IgD-negative memory B cell (primary cell): ENCODE measurements at regions not wholly inside any gene's neighbourhood (a gene's known extent, or its start where the extent isn't known, plus 50 kb on each side); places are given as distances from the start of the nearest gene placed in this dataset.

Source experiments
- H3K27ac Mint-ChIP-seq, 3 donors: one replicate each; pipeline ENCODE4 v1.8.0; 2020 to 2022; ENCODE audit warnings: mild to moderate bottlenecking in 3 of 3, mixed read lengths in 3 of 3, moderate library complexity in 1 of 3
- H3K27me3 Mint-ChIP-seq: one replicate; pipeline ENCODE4 v1.8.0; 2021; ENCODE audit warnings: mixed read lengths
- H3K36me3 Mint-ChIP-seq: one replicate; pipeline ENCODE4 v1.8.0; 2020; ENCODE audit warnings: mild to moderate bottlenecking, mixed read lengths
- H3K4me1 Mint-ChIP-seq, 3 donors: one replicate each; pipeline ENCODE4 v1.8.0; 2020 to 2022; ENCODE audit warnings: mixed read lengths in 3 of 3, mild to moderate bottlenecking in 1 of 3
- H3K4me3 Mint-ChIP-seq, 4 donors: one replicate each; pipeline ENCODE4 v1.8.0; 2020 to 2022; ENCODE audit warnings: mild to moderate bottlenecking in 4 of 4, mixed read lengths in 4 of 4, moderate library complexity in 3 of 4
- H3K9me3 Mint-ChIP-seq, 3 donors: one replicate each; pipeline ENCODE4 v1.8.0; 2020 to 2021; ENCODE audit warnings: mixed read lengths in 3 of 3, mild to moderate bottlenecking in 1 of 3

DNA sequence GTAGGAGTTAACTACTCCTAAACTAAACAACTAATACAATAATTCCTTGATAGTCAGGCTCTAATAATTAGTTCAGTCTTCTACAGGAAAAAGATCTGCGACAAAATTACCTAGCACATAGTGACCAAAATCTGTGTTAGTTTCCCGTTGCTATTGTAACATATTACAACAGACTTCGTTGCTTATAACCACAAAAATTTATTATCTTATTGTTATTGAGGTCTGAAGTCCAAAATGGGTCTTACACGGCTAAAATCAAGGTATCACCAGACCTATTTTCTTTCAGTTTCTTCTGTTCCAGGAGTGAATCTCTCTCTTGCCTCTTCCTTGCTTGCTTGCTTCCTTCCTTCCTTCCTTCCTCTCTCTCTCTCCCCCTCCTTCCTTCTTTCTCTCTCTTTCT, 993.6 kb upstream of the SPRY2 start:
- Mint-ChIP-seq H3K4me1 (no peaks in the 10 kb centered on the region), H3K4me3 (no peak overlapping the region), H3K9me3 (peaks cover 3 to 7% (median 4%) of the 10 kb centered on the region in 3 donors), H3K27ac (no peak overlapping the region), H3K27me3 (no peaks in the 10 kb centered on the region), H3K36me3 (no peaks in the 10 kb centered on the region)

DNA sequence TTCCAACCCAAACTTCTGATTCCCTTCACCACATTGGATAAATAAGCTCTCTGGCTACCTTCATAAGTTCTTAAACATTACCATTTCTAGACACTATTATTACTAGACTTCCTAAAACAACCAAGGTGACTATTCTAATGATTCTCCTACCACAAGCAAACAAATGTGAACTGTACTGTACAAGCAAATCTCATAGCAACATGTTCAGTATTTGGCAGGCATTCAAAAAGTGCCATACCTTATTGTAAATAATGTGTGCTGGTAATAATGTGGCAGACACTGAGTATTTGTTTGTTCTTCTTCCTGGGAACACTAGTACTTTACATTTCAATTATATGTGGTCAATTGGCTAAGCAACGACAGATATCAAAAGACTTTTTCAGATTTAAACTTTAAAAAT, 986.0 kb upstream of the SPRY2 start:
- Mint-ChIP-seq H3K27me3 (no peaks in the 10 kb centered on the region), H3K4me3 (no peak overlapping the region), H3K4me1 (no peaks in the 10 kb centered on the region), H3K36me3 (no peaks in the 10 kb centered on the region), H3K9me3 (peaks cover 3 to 10% (median 10%) of the 10 kb centered on the region in 3 donors), H3K27ac (no peak overlapping the region)

- Mint-ChIP-seq H3K4me1 (no peaks in the 10 kb centered on the region), H3K27ac (no peak overlapping the region), H3K9me3 (peaks cover 3 to 8% (median 7%) of the 10 kb centered on the region in 3 donors), H3K4me3 (no peak overlapping the region), H3K27me3 (no peaks in the 10 kb centered on the region), H3K36me3 (no peaks in the 10 kb centered on the region)
Measured at GRCh38 chr13:81320516-81320915, 979.6 kb upstream of the SPRY2 start.

- no peaks in the 10 kb centered on the region for H3K4me1 Mint-ChIP-seq
- peak overlapping the region in 1 of 4 donors; percentile 17 for H3K4me3 Mint-ChIP-seq
- no peak overlapping the region for H3K27ac Mint-ChIP-seq
- H3K9me3 Mint-ChIP-seq, result peaks cover 3 to 7% (median 5%) of the 10 kb centered on the region in 3 donors
- H3K36me3 Mint-ChIP-seq, result no peaks in the 10 kb centered on the region
- H3K27me3 Mint-ChIP-seq, result no peaks in the 10 kb centered on the region
Measured at GRCh38 chr13:81319351-81319750, 978.4 kb upstream of the SPRY2 start.

DNA sequence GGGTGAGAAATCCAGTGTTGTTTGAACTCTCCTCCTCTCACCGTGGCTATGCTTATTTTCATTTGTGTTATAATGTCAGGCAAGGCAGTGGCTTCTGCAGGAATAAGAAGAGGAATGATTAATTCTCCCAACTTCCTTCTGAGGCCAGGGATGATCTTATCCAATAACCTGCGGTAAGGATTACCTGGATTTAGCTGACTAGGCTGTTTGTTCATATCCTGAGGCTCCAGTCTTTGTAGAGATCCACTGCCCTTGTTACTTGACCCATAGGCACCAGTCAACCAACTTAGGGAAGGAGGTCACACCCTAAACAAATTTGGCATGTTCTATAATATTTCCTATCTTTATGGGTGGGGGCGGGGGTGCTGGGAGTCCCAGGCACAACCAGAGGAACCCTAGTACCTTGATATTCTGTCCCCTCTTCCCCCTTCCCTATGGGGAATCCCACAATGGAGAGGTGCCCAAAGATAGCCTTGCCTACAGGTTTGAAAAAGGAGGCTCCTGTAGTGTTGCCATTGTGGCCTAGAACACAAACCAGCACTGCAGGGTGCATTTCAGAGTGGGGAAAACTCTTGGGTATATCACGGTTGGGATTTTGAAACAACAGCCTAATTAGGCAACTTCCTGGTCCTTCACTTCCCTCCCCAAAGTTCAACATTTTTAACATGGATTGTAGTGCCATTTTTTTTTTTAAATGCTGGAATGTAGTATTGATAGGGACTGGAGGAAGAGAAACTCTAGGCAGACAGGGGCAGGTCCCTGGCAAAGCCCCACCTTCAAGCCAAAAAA, 977.5 kb upstream of the SPRY2 start:
- H3K27me3 Mint-ChIP-seq, result no peaks in the 10 kb centered on the region
- peaks cover 1 to 6% (median 2%) of the 10 kb centered on the region in 3 donors for H3K9me3 Mint-ChIP-seq
- no peak overlapping the region for H3K27ac Mint-ChIP-seq
- no peak overlapping the region for H3K4me3 Mint-ChIP-seq
- H3K4me1 Mint-ChIP-seq, result no peaks in the 10 kb centered on the region
- no peaks in the 10 kb centered on the region for H3K36me3 Mint-ChIP-seq

DNA sequence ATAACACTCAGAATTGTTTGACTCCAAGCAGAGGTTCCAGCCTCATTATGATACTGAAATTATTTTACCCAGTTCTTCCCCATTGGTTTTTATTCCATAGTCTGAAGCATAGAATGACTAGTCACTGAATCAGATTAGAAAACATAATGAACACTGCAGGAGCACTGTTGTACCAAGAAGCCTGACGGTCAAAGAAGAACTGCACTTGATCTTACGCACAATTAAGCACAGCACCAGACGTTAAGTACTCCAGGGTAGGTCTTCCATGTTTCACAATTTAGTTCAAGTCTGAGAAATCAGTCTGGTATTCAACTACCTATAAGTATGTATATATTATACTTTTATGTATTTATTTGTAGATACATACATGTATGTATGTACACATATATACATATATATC, 973.5 kb upstream of the SPRY2 start:
- H3K27me3 Mint-ChIP-seq, result no peaks in the 10 kb centered on the region
- H3K4me3 Mint-ChIP-seq, result no peak overlapping the region
- H3K27ac Mint-ChIP-seq, result no peak overlapping the region
- no peaks in the 10 kb centered on the region for H3K4me1 Mint-ChIP-seq
- H3K36me3 Mint-ChIP-seq, result no peaks in the 10 kb centered on the region
- peaks cover 0 to 5% (median 4%) of the 10 kb centered on the region in 3 donors for H3K9me3 Mint-ChIP-seq

- H3K4me1 Mint-ChIP-seq, result no peaks in the 10 kb centered on the region
- no peak overlapping the region for H3K27ac Mint-ChIP-seq
- peaks cover 0 to 2% (median 0%) of the 10 kb centered on the region in 3 donors for H3K9me3 Mint-ChIP-seq
- H3K36me3 Mint-ChIP-seq, result no peaks in the 10 kb centered on the region
- no peaks in the 10 kb centered on the region for H3K27me3 Mint-ChIP-seq
- H3K4me3 Mint-ChIP-seq, result no peak overlapping the region
Measured at GRCh38 chr13:81305928-81306327, 965.0 kb upstream of the SPRY2 start.

- no peak overlapping the region for H3K4me3 Mint-ChIP-seq
- H3K4me1 Mint-ChIP-seq, result no peaks in the 10 kb centered on the region
- H3K36me3 Mint-ChIP-seq, result no peaks in the 10 kb centered on the region
- no peak overlapping the region for H3K27ac Mint-ChIP-seq
- H3K27me3 Mint-ChIP-seq, result no peaks in the 10 kb centered on the region
- H3K9me3 Mint-ChIP-seq, result peaks cover 0 to 2% (median 0%) of the 10 kb centered on the region in 3 donors
Measured at GRCh38 chr13:81304121-81304659, 963.3 kb upstream of the SPRY2 start.

- no peak overlapping the region for H3K27ac Mint-ChIP-seq
Measured at GRCh38 chr13:81302677-81303076, 961.8 kb upstream of the SPRY2 start.

GRCh38 chr13:81302125-81302524, 961.2 kb upstream of the SPRY2 start:
- Mint-ChIP-seq H3K9me3 (peaks cover 0 to 2% (median 1%) of the 10 kb centered on the region in 3 donors), H3K27ac (no peak overlapping the region), H3K4me3 (no peak overlapping the region), H3K4me1 (no peaks in the 10 kb centered on the region), H3K27me3 (no peaks in the 10 kb centered on the region), H3K36me3 (peaks cover 3% of the 10 kb centered on the region)

More at GRCh38 chr13:81302677-81303076, 961.8 kb upstream of the SPRY2 start:
- Mint-ChIP-seq H3K4me1 (no peaks in the 10 kb centered on the region), H3K27me3 (no peaks in the 10 kb centered on the region), H3K4me3 (no peak overlapping the region), H3K9me3 (peaks cover 0 to 2% (median 1%) of the 10 kb centered on the region in 3 donors), H3K36me3 (peaks cover 3% of the 10 kb centered on the region)

GRCh38 chr13:81295177-81295576, 954.3 kb upstream of the SPRY2 start:
- Mint-ChIP-seq H3K4me3 (no peak overlapping the region), H3K27me3 (no peaks in the 10 kb centered on the region), H3K36me3 (peaks cover 3% of the 10 kb centered on the region), H3K27ac (no peak overlapping the region), H3K4me1 (no peaks in the 10 kb centered on the region), H3K9me3 (peaks cover 0 to 4% (median 2%) of the 10 kb centered on the region in 3 donors)

DNA sequence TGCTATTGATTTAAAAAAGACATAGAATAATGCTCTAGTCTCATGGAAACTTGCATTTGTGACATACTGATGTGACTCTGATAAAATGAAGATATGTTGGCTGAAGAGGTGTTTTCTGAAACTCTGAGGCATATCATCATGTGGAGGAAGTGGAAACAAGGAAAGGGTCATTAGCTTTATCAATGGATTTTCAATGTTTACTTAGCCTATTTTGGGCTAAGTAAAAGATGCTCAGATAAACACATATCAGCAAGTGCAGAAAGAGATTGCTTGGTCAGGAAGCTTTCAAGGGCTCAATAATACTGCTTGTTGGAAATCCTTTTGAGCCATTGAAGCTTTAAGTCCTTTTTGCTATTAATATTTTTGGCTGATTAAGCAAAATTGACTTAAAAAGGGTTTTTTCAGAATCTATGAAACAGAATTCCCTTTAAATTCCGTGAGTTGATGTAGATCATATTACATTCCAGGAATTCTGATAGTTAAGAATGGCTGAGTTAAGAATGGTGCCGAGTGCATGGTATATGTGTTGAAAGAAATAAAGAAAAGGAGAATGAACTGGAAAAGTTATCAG, 952.8 kb upstream of the SPRY2 start:
- Mint-ChIP-seq H3K4me3 (no peak overlapping the region), H3K36me3 (peaks cover 3% of the 10 kb centered on the region), H3K27me3 (no peaks in the 10 kb centered on the region), H3K9me3 (peaks cover 0 to 4% (median 2%) of the 10 kb centered on the region in 3 donors), H3K4me1 (no peaks in the 10 kb centered on the region), H3K27ac (no peak overlapping the region)

DNA sequence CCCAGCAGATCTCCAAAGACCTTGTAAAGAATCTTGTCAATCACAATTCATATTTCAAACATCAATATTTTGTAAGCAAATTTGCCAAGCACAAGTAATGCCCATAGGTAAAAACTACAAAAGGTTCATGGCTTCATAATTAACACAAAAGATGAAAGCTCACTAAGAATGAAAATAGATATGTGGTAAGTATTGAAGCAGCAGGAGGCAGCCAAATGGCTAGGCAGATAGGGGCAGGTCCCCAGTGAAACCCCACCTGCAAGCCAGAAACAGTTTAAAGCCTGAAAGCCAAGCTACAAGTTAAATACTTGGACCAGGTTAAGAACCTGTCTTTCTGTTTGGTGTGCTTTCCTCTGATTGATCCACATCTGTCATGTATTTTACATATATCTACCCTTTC, 942.6 kb upstream of the SPRY2 start:
- peaks cover 0 to 5% (median 2%) of the 10 kb centered on the region in 3 donors for H3K9me3 Mint-ChIP-seq
- no peak overlapping the region for H3K27ac Mint-ChIP-seq
- H3K27me3 Mint-ChIP-seq, result no peaks in the 10 kb centered on the region
- H3K4me1 Mint-ChIP-seq, result no peaks in the 10 kb centered on the region
- H3K36me3 Mint-ChIP-seq, result no peaks in the 10 kb centered on the region
- H3K4me3 Mint-ChIP-seq, result no peak overlapping the region

GRCh38 chr13:81283062-81283461, 942.1 kb upstream of the SPRY2 start:
- Mint-ChIP-seq H3K36me3 (no peaks in the 10 kb centered on the region), H3K9me3 (peaks cover 0 to 5% (median 2%) of the 10 kb centered on the region in 3 donors), H3K4me1 (no peaks in the 10 kb centered on the region), H3K27me3 (no peaks in the 10 kb centered on the region), H3K4me3 (no peak overlapping the region), H3K27ac (no peak overlapping the region)

GRCh38 chr13:81275666-81276258, 934.8 kb upstream of the SPRY2 start:
- no peak overlapping the region for H3K4me3 Mint-ChIP-seq
- H3K36me3 Mint-ChIP-seq, result no peaks in the 10 kb centered on the region
- H3K4me1 Mint-ChIP-seq, result no peaks in the 10 kb centered on the region
- H3K27me3 Mint-ChIP-seq, result no peaks in the 10 kb centered on the region
- peaks cover 2 to 24% (median 8%) of the 10 kb centered on the region in 3 donors for H3K9me3 Mint-ChIP-seq
- H3K27ac Mint-ChIP-seq, result no peak overlapping the region
